Tibial nerve (tissue), 3 donors: ENCODE measurements at regions not wholly inside any gene's neighbourhood (a gene's known extent, or its start where the extent isn't known, plus 50 kb on each side); places are given as distances from the start of the nearest gene placed in this dataset.

Experiments
- POLR2A ChIP-seq, 2 donors: fragments of 450-650 bp; IDR thresholded peaks; one replicate each; pipeline ENCODE4 v1.6.1; 2017; ENCODE audit warnings: antibody characterized with exemption in 2 of 2, mild to moderate bottlenecking in 2 of 2, moderate library complexity in 2 of 2
- TF ChIP-seq, protein P1 (sequence below), 5 experiments: fragments of 200-600 bp in 3 of 5; fragments of 450-650 bp in 2 of 5; sonication (generic) in 3 of 5; IDR thresholded peaks; one replicate each; pipeline ENCODE4 v1.5.1; 2016 to 2019; ENCODE audit warnings: antibody characterized with exemption in 5 of 5, mild to moderate bottlenecking in 3 of 5, moderate library complexity in 2 of 5

DNA sequence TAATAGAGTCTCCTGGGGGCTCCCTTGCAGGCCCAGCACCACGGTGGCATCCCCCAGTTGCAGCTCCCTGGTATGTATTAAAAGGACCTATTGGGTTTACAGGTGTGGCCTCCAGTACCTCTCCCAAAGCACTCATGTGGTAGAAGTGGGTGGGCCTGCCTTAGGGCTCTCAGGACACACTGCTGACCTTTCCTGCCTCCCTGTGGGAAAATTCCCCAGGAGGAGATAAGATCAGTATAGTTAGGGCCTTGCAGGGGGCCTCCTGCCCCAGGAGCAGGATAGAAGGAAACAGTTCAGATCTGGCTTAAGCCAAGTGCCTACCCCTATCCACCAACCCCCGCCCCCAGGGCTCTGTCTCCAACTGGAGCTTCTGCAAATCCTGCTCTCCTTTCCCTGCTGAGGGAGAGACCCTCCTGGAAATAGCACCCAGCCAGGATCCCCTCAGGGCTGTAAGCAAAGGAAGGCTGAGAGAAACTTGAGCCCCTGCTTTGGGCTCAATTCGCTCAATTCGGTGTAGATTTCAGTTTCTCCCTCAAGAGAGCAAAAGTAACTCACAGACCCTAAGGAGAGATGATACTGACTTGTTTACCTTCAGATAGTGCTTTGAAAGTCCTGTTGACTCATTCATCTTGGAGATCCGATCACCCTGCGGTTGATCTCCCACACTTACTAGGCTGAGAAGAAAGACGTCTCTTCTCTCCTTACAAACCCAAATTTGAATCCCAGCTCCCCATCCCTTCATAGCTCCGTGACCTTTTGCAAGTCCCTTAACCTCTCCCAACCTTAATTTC lies 130.6 kb downstream of the WDR11 start:
- TF ChIP-seq, protein P1, sequence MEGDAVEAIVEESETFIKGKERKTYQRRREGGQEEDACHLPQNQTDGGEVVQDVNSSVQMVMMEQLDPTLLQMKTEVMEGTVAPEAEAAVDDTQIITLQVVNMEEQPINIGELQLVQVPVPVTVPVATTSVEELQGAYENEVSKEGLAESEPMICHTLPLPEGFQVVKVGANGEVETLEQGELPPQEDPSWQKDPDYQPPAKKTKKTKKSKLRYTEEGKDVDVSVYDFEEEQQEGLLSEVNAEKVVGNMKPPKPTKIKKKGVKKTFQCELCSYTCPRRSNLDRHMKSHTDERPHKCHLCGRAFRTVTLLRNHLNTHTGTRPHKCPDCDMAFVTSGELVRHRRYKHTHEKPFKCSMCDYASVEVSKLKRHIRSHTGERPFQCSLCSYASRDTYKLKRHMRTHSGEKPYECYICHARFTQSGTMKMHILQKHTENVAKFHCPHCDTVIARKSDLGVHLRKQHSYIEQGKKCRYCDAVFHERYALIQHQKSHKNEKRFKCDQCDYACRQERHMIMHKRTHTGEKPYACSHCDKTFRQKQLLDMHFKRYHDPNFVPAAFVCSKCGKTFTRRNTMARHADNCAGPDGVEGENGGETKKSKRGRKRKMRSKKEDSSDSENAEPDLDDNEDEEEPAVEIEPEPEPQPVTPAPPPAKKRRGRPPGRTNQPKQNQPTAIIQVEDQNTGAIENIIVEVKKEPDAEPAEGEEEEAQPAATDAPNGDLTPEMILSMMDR (IDR thresholded peaks at IDR 0.05): no peak
- no peak for TF ChIP-seq POLR2A (IDR thresholded peaks at IDR 0.05)
